ENCODE measurements at regions not wholly inside any gene's neighbourhood (a gene's known extent, or its start where the extent isn't known, plus 50 kb on each side); places are given as distances from the start of the nearest gene placed in this dataset.
"Not testable (repeated sequence)": the region's sequence is repeated elsewhere in the genome, so short reads cannot be mapped to it uniquely, and the experiment has no call there.

GRCh38 chr2:89160306-89160705 lies 468.8 kb downstream of the RPIA start:
- DNase-seq: not testable (repeated sequence)

GRCh38 chr2:89161626-89162025 lies 470.2 kb downstream of the RPIA start:
- not testable (repeated sequence) for DNase-seq

DNA sequence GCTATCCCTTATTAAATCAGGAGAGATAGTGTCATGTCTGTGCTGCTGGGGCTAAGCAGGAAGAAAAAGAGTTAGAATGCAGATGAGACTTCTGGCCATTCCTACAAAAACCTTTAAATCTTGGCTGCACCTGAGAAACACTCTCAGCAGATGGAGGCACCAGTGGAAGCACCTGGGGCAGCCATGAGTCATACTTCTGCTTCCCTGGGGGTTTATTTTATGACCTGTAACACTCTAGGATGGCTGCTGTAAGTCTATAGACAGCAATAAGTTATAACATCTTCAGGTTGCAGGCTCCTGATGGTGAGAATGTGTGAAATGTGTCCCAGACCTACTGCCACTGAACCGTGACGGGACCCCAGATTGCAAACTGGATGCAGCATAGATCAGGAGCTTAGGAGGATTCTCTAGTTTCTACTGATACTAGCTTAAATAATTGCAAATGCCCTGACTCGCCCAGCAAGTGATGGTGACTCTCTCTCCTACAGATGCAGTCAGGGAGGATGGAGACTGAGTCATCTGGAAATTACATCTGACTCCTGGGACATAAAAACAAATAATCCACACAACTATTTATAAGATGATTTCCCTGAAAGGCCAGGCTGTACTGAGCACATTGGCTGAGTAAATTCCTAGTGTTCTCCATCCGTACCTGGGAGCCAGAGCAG lies 479.2 kb downstream of the RPIA start:
- DNase-seq: not testable (repeated sequence)

GRCh38 chr2:89171174-89171519 lies 479.7 kb downstream of the RPIA start:
- not testable (repeated sequence) for DNase-seq

DNA sequence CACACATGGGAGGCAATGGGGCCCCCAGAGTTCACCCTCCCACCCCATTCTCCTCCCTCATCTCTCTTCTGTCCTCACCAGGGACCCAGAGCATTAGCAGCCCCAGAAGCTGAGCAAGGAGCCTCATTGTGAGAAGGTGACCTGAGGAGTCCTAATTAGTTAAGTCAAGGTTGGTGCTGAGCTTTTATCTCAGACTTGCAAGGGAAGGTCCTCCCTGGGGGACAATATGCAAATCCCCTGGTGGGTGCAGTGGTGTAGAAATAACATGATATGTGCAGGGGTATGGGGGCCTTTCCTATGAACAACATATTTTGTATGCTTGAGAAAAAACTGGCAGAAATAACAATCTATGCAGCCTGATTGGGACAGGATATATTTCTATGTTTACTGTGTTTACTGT lies 485.5 kb downstream of the RPIA start:
- DNase-seq: not testable (repeated sequence)

GRCh38 chr2:89182221-89182620 lies 490.7 kb downstream of the RPIA start:
- DNase-seq: not testable (repeated sequence)

GRCh38 chr2:89184746-89185145 lies 493.3 kb downstream of the RPIA start:
- not testable (repeated sequence) for DNase-seq

DNA sequence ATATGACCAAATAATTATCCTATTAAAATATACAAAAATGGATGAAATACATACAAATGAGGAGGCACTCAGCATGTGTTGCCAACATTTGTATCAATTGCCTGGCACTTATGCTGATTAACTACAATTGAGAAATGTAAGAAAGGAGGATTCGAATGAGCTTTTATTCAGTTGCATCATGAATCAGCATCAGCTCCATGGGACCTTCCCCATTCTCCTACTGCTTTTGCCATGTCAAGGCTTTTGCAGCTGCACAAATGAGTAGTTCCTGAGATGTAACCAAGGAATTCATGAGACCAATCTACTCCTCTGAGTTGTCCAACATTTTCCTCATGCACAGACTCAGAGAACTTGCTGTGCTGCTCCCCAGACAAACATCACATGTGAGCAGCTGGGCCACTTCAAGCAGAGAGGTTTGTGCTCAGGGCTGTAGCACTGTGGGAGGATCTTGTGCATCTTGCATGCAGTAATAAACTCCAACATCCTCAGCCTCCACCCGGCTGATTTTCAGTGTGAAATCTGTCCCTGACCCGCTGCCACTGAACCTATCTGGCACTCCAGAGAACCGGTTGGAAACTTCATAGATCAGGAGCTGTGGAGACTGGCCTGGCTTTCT lies 504.3 kb downstream of the RPIA start:
- DNase-seq: not testable (repeated sequence)

- DNase-seq: not testable (repeated sequence)
These were observed 505.2 kb downstream of the RPIA start for GRCh38 chr2:89196719-89197118.

- not testable (repeated sequence) for DNase-seq
These were observed 506.6 kb downstream of the RPIA start for GRCh38 chr2:89198026-89198425.

GRCh38 chr2:89199453-89200246 lies 508.2 kb downstream of the RPIA start:
- not testable (repeated sequence) for DNase-seq

GRCh38 chr2:89200247-89200527 lies 508.7 kb downstream of the RPIA start:
- DNase-seq: not testable (repeated sequence)

DNA sequence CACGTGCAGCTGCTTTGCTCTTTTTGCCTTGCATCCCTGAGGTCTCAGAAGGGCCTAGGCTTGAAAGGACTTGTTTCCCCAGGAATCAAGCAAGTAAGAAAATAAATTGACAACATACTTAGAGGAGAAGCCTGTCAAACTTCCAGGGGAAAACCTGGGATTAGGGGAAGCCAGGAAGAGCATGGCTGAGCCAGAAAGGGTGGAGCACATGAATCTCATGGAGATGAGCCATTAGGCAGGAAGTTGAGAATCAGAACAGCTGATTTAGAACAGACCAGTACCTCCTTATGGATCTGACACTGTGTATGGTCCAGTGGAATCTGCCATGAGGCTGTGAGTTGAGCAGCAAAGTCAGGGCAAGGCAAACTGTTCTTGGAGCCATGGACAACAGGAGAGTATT lies 511.0 kb downstream of the RPIA start:
- DNase-seq: not testable (repeated sequence)

- not testable (repeated sequence) for DNase-seq
These were observed 513.7 kb downstream of the RPIA start for GRCh38 chr2:89205153-89205552.

GRCh38 chr2:89208144-89208932 lies 516.9 kb downstream of the RPIA start:
- DNase-seq: not testable (repeated sequence)

DNA sequence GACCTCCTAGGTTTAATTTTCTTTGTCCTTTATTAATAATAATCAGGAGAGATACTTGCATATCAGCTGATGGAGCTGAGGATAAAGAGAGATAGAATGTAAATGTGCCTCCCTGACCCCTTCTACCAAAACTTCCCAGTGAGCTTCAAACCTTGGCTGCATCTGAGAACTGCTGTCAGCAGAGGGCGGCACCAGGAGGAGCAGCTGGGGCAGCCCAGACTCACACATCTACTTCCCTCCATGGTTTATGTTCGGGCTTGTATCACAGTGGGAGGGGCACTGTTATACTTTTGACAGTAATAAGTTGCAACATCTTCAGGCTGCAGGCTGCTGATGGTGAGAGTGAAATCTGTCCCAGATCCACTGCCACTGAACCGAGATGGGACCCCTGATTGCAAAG lies 521.7 kb downstream of the RPIA start:
- not testable (repeated sequence) for DNase-seq

DNA sequence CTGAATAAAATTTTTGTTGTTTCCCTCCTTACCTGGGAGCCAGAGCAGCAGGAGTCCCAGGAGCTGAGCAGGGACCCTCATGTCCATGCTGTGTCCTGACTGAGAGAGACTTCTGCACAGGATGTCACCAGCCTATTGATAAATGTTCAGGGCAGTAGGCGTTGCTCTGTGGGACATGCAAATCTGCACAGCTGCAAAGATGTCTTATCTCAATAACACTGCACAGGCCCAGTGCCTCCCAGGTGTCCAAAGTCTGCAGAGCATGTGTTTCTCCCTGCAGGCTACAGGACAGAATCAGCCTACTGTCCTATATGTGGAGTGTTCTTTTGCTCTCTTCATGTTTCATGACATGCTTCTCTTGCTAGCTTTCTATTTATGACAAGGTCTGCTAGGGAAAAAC lies 522.3 kb downstream of the RPIA start:
- not testable (repeated sequence) for DNase-seq

DNA sequence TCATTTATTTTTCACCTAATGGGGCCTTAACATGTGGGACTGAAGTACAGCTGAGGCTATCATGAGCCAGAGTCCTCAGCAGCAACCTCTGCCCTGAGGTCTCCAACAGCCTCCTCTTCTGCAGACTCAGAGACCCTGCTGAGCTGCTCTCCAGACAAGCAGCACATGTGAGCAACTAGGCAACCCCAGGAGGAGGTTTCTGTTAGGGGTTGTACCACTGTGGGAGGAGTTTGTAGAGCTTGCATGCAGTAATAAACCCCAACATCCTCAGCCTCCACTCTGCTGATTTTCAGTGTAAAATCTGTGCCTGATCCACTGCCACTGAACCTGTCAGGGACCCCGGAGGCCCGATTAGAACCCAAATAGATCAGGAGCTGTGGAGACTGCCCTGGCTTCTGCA lies 530.0 kb downstream of the RPIA start:
- not testable (repeated sequence) for DNase-seq

GRCh38 chr2:89222063-89222732 lies 530.7 kb downstream of the RPIA start:
- not testable (repeated sequence) for DNase-seq

- not testable (repeated sequence) for DNase-seq
These were observed 533.3 kb downstream of the RPIA start for GRCh38 chr2:89224803-89225202.

GRCh38 chr2:89229979-89230378 lies 538.5 kb downstream of the RPIA start:
- not testable (repeated sequence) for DNase-seq

DNA sequence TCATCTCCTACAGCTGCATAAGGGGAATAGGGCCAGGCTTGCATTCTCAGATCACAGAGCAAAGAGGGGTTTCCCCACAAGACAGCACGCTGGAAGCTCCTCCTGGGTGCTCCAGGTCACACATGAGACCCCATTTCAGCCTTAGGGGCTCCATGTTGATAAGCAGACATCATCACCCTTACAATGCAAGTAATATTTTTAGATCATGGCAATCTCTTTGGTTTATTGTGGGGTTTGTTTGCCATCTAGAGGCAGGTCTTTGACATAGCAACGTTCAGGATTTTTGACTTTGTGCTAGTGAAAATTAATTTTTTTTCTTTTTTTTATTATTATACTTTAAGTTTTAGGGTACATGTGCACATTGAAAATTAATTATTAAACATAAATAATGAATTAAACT lies 539.8 kb downstream of the RPIA start:
- DNase-seq: not testable (repeated sequence)

- DNase-seq: not testable (repeated sequence)
These were observed 542.5 kb downstream of the RPIA start for GRCh38 chr2:89233931-89234330.

All from NCI-H2107 (cell line).